ENCODE measurements at regions not wholly inside any gene's neighbourhood (a gene's known extent, or its start where the extent isn't known, plus 50 kb on each side); places are given as distances from the start of the nearest gene placed in this dataset.
"Not testable (repeated sequence)": the region's sequence is repeated elsewhere in the genome, so short reads cannot be mapped to it uniquely, and the experiment has no call there.

DNA sequence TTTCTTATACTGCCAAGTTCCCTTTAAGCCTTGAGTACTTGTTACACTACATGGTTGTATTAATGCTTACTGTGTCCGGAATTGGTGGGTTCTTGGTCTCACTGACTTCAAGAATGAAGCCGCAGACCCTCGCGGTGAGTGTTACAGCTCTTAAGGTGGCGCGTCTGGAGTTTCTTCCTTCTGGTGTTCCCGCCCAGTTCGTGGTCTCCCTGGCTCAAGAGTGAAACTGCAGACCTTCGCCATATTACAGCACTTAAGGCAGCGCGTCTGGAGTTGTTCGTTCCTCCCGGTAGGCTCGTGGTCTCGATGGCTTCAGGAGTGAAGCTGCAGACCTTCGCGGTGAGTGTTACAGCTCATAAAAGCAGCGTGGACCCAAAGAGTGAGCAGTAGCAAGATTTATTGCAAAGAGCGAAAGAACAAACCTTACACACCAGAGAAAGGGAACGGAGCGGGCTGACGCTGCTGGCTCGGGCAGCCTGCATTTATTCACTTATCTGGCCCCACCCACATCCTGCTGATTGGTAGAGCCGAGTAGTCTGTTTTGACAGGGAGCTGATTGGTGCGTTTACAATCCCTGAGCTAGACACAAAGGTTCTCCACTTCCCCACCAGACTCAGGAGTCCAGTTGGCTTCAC lies 1171.3 kb upstream of the B3GALT2 start:
- DNase-seq: not testable (repeated sequence)

DNA sequence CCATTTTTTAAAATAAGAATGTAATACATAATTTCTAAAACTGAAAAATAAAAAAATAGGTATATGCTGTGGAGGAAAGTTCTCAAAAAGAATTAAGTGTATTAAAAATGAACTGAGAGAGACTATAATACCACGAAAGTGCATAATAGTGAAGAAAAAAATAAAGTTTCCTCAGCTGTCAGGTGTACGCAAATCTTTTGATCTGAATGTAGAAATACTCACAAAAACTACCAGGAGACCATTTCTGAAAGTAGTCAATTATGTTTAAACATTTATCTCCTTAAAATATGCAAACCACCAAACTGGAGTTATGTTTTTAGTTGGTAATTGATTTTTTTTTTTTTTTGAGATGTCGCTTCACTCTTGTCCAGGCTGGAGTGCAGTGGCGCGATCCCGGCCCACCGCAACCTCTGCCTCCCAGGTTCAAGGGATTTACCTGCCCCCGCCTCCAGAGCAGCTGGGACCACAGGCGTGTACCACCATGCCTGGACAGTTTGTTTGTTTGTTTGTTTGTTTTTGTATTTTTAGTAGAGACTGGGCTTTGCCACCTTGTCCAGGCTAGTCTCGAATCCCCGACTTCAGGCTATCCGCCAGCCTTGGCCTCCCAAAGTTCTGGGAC lies 1169.2 kb upstream of the B3GALT2 start:
- DNase-seq: no peak

DNA sequence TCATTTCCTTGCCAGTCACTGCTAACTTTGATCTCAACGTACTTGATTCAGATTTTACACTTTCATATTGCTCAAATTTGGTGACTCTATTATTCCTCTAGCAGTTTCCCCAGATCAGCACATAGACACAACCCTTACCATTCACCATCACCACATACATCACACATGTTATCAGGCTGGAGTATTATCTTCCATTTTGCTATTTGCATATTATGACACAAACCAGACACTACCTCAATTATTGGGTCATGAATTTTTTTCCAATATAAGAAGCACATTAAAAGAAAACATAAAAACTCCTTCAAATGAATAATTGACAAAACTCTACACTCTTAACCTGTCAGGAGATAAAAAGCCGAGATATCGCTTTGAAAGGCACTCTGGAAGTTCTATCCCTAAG lies 1166.7 kb upstream of the B3GALT2 start:
- no peak for DNase-seq

DNA sequence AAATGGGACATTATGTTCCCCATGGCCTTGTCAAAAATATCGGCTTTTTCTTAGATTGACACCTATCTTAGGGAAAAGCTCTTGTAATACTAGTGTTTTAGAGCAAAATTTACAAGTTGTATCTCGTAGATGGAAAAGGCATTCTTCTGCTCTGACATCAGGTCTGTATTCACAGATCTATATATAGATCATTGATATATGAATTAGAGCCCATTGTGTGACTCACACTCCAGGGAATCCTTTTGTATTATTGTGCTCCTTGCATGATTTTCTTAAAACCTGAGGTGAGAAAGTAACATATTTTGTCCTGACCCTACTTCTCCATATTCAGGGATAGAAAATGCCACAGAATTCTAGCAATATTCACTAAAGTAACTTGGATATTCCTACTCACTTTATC lies 1160.8 kb upstream of the B3GALT2 start:
- no peak for DNase-seq

DNA sequence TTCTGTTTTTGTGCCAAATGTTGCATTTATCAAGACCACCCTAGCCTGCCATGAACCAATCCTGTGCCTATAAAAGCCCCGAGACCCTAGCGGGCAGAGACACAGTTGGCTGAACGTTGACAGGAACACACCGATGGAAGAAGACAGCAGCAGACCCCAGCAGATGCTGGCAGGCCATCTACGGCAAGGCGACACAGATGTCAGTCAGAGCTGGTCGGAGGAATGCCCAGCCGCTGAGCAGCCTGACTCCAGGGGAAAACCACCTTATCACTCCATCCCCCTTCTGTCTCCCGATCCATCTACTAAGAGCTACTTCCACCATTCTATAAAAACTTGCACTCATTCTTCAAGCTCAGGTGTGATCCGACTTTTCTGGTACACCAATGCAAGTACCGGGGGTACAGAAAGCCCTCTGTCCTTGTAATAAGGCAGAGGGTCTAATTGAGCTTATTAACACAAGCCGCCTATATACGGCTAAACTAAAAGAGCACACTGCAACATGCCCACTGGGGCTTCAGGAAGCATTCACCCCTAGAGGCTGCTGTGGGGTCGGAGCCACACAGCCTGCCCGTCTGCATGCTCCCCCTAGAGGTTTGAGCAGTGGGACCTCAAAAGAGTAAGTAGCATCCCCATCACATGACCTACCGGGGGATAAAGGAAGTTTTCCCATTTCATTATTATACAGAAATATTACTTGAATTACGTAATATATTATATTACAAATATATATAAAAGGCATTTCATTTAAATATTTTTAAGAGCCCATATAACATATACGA lies 1156.3 kb upstream of the B3GALT2 start:
- no peak for DNase-seq

GRCh38 chr1:194341587-194341986 lies 1155.2 kb upstream of the B3GALT2 start:
- no peak for DNase-seq

GRCh38 chr1:194339471-194339870 lies 1153.1 kb upstream of the B3GALT2 start:
- no peak for DNase-seq

DNA sequence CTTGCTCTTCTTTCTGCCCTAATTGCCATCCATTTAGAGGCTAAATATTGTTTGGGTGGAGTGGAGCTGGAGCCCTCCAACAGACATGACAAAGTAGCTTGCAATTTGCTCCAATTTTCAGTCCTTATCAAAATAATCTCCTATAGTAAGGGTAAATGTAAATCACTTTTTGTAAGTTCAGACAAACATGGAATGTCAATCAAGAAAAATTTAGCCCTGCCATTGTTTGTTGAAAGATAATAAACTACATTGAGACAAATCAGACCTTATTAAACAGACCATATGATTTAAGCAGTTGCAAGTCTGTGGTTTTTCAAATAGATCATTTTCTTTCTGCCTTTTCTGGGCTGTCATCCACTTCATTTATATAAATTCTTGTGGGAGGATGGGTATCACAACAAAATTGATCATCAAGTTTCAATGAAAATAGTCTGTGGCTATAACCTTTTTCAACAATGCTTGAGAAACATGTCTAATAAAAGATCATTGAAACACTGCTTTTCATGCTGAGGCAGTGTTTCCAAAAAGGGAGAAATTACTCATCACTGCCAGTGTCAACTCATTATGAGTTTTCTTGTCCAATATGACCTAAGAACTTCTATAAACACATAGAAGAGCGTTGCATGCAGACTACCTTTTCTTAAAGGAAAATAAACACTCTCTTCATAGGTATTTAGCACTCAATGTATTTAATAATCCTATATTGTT lies 1152.0 kb upstream of the B3GALT2 start:
- no peak for DNase-seq

DNA sequence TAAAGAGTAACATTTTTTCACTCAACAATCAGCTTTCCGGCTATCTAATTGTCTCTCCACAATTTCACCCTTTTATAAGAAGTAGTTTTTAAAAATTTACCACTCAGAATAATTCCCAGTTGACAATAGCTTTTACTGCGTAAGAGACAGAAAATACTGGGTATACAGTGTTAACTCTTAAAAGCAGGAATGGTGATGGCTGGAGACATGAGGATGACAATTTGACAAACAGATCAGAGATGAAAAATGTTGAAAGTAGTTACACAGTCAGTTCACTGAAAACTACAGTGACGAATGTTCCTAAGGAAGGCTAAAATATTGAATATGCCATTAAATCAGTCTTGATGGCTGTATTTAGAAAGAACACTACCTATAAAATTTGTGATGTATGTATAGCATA lies 1146.8 kb upstream of the B3GALT2 start:
- no peak for DNase-seq

- no peak for DNase-seq
Observed at GRCh38 chr1:194331758-194332157, 1145.3 kb upstream of the B3GALT2 start.

- DNase-seq: no peak
Observed at GRCh38 chr1:194322751-194323150, 1136.3 kb upstream of the B3GALT2 start.

- DNase-seq: no peak
Observed at GRCh38 chr1:194318790-194319280, 1132.4 kb upstream of the B3GALT2 start.

GRCh38 chr1:194309697-194310096 lies 1123.3 kb upstream of the B3GALT2 start:
- no peak for DNase-seq

- DNase-seq: no peak
Observed at GRCh38 chr1:194309269-194309668, 1122.9 kb upstream of the B3GALT2 start.

GRCh38 chr1:194300776-194301175 lies 1114.4 kb upstream of the B3GALT2 start:
- no peak for DNase-seq

DNA sequence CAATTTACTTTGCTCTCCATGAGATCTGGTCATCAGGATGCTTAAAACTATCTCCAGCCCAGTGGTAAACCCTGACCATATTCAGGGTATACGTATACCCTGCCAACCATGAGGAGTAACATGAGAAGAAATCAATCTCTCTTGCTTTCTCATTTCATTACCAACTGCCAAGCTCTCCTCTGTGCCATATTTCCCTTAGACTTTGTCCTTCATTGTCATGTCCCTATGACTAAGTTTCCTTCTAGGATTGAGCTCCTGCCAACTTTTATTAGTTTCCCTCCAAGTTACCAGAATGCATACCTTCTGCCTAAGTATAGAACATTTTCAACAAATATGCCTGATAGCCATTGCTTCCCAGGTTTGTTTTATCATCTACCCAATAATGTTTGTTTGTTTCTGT lies 1113.9 kb upstream of the B3GALT2 start:
- DNase-seq: no peak

- no peak for DNase-seq
Observed at GRCh38 chr1:194298007-194298598, 1111.7 kb upstream of the B3GALT2 start.

- DNase-seq: no peak
Observed at GRCh38 chr1:194297094-194297493, 1110.7 kb upstream of the B3GALT2 start.

- DNase-seq: no peak
Observed at GRCh38 chr1:194296201-194296600, 1109.8 kb upstream of the B3GALT2 start.

DNA sequence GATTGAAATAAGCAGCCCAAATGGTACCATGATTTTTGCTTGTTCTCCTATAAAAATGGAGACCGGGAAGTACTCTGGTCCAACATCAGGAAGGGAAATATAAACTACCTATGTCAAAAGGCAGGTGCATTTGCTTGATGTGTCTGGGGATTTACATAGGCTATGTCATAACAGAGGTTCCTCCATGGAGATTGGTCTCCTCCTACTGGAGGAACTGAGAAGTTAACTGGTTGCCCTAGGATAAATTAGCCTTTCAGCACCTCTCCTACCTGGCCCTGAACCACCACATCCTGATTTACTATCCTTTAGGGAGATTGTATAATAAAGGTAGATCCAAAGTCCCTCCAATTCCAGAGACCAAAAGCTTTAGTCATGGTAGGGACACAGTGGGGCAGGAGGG lies 1109.3 kb upstream of the B3GALT2 start:
- DNase-seq: peak; percentile 18

- DNase-seq: no peak
Observed at GRCh38 chr1:194293851-194294405, 1107.5 kb upstream of the B3GALT2 start.

DNA sequence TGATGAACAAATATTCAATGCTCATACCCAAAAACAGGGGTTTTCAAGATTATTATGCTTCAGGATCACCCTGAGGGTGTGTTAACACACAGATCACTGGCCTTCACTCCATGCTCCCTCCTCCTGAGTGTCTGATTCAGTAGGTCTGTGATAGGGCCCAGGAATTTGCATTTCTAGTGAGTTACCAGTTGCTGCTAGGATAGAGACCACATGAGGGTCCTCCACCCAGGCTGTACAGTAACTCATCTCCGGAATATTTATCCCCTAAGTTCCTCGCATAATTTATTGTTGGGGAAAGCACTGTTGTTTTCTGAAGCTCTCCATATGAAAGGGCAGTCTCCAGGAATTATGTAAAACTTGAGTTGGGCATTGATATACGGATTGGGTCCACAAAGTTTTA lies 1106.6 kb upstream of the B3GALT2 start:
- DNase-seq: no peak

Data from CD4-positive, alpha-beta T cell treated with Interleukin-15 for 1 hour (primary cell).